Endothelial cell of umbilical vein (primary cell): ENCODE measurements at regions not wholly inside any gene's neighbourhood (a gene's known extent, or its start where the extent isn't known, plus 50 kb on each side); places are given as distances from the start of the nearest gene placed in this dataset.

ENCODE experiments used
- BruUV-seq: library from RNA; stranded (reverse); fragments of 400-500 nt; replicated peaks from 2 replicates; lab custom pipeline; 2021; lab: Mats Ljungman, UMichigan
- CTCF ChIA-PET: fragments of 300-600, 350-600 bp; sonication (Branson Sonifier 250); formaldehyde crosslinking; loops from one replicate; lab custom pipeline; 2021; ENCODE audit warnings: antibody characterized with exemption, inconsistent platforms; lab: Charles Lee
- POLR2A ChIA-PET: fragments of 300-600, 350-600 bp; sonication (Branson Sonifier 250); formaldehyde crosslinking; loops from one replicate; lab custom pipeline; 2021; ENCODE audit warnings: antibody characterized with exemption, inconsistent platforms; lab: Charles Lee
- DNase-seq: peaks from one replicate; pipeline ENCODE4 v3.0.0-alpha.2; 2011; ENCODE audit warnings: low read depth, low spot score
- FAIRE-seq: peaks from 2 replicates; lab custom pipeline; 2011; peaks lifted over from hg19 to GRCh38; lab: Jason Lieb, UNC
- H2AFZ ChIP-seq: 2 replicates; pipeline ENCODE4 v1.6.0; 2012; ENCODE audit warnings: low read depth, low read length, control low read depth, inconsistent platforms
- H3K27ac ChIP-seq: 2 replicates; pipeline ENCODE4 v1.5.1; 2011; ENCODE audit warnings: low read depth, mild to moderate bottlenecking, control low read depth, low read length, moderate library complexity; ENCODE audit not compliant: insufficient read depth
- H3K27me3 ChIP-seq, 2 experiments: 2 replicates each; pipeline versions ENCODE4 v1.6.0 to v1.6.1; 2011; ENCODE audit warnings: low read length in 2 of 2, mixed read lengths in 1 of 2; ENCODE audit not compliant: control insufficient read depth in 2 of 2, insufficient read depth in 2 of 2
- H3K36me3 ChIP-seq, 2 experiments: 2 replicates in 1 of 2; 3 replicates in 1 of 2; pipeline ENCODE4 v1.5.1; 2011; ENCODE audit warnings: low read length in 2 of 2, mild to moderate bottlenecking in 1 of 2, moderate library complexity in 1 of 2; ENCODE audit not compliant: control insufficient read depth in 2 of 2, insufficient read depth in 2 of 2; ENCODE audit errors: extremely low read depth in 1 of 2
- H3K4me1 ChIP-seq: 3 replicates; pipeline ENCODE4 v1.5.1; 2011; ENCODE audit warnings: mild to moderate bottlenecking, low read length; ENCODE audit not compliant: control insufficient read depth, insufficient read depth; ENCODE audit errors: extremely low read depth
- H3K4me2 ChIP-seq: 2 replicates; pipeline ENCODE4 v1.6.1; 2011; ENCODE audit warnings: low read length, control low read depth, mixed read lengths; ENCODE audit not compliant: insufficient read depth
- H3K4me3 ChIP-seq, 3 experiments: fragments of 200-600 bp in 1 of 3; sonication (generic), shearing (Covaris generic) in 1 of 3; replicated peaks in 1 of 3; 2 replicates each; pipeline ENCODE4 v1.5.1; 2011 to 2016; ENCODE audit warnings: control low read depth in 3 of 3, low read length in 3 of 3, mild to moderate bottlenecking in 2 of 3, inconsistent platforms in 1 of 3, low read depth in 1 of 3, moderate library complexity in 1 of 3; ENCODE audit not compliant: insufficient read depth in 1 of 3
- H3K79me2 ChIP-seq: 2 replicates; pipeline ENCODE4 v1.6.0; 2012; ENCODE audit warnings: low read length, inconsistent platforms; ENCODE audit not compliant: control insufficient read depth, insufficient read depth
- H3K9ac ChIP-seq: replicated peaks from 2 replicates; pipeline ENCODE3; 2011; ENCODE audit warnings: low read length, control low read depth; ENCODE audit not compliant: insufficient read depth; ENCODE audit errors: extremely low read depth
- H3K9me1 ChIP-seq: replicated peaks from 3 replicates; pipeline ENCODE4 v1.6.0; 2011; ENCODE audit warnings: mild to moderate bottlenecking, low read length; ENCODE audit not compliant: control insufficient read depth, insufficient read depth; ENCODE audit errors: extremely low read depth
- H3K9me3 ChIP-seq: replicated peaks from 2 replicates; pipeline ENCODE4 v1.5.1; 2012; ENCODE audit warnings: low read length, inconsistent platforms; ENCODE audit not compliant: control insufficient read depth, insufficient read depth
- H4K20me1 ChIP-seq: replicated peaks from 2 replicates; pipeline ENCODE3; 2011; ENCODE audit warnings: mild to moderate bottlenecking, low read length; ENCODE audit not compliant: control insufficient read depth, insufficient read depth; ENCODE audit errors: extremely low read depth
- EZH2 ChIP-seq: IDR thresholded peaks from 2 replicates; pipeline ENCODE4 v1.6.1; 2012; ENCODE audit warnings: borderline replicate concordance, low read depth, mild to moderate bottlenecking, moderate library complexity, low read length, inconsistent platforms; ENCODE audit not compliant: severe bottlenecking
- FOS ChIP-seq: IDR thresholded peaks from 2 replicates; pipeline ENCODE4 v1.6.1; 2011; ENCODE audit warnings: mild to moderate bottlenecking, low read length, moderate library complexity, borderline replicate concordance; ENCODE audit not compliant: insufficient read depth
- GATA2 ChIP-seq: IDR thresholded peaks from 2 replicates; pipeline ENCODE4 v1.7.0; 2011; ENCODE audit warnings: low read depth, mild to moderate bottlenecking, moderate library complexity, mixed read lengths, low read length; ENCODE audit not compliant: insufficient read length, insufficient read depth
- JUN ChIP-seq: IDR thresholded peaks from 2 replicates; pipeline ENCODE4 v1.6.1; 2011; ENCODE audit warnings: borderline replicate concordance, low read depth; ENCODE audit not compliant: insufficient read length, insufficient read depth
- MYC ChIP-seq: IDR thresholded peaks from one replicate; pipeline ENCODE4 v1.6.1; 2011; ENCODE audit warnings: mild to moderate bottlenecking, low read depth, low read length
- POLR2A ChIP-seq: IDR thresholded peaks from 2 replicates; pipeline ENCODE4 v1.6.1; 2012; ENCODE audit warnings: low read depth, mild to moderate bottlenecking, control low read depth, low read length
- POLR2AphosphoS5 ChIP-seq: IDR thresholded peaks from 2 replicates; pipeline ENCODE4 v1.6.1; 2012; ENCODE audit warnings: low read depth, mild to moderate bottlenecking, control low read depth, low read length, moderate library complexity; ENCODE audit not compliant: insufficient read depth
- dilution Hi-C: fragments of 300-500 bp; cut with MboI; formaldehyde crosslinking; loops from one replicate; pipeline ENCODE4 v1.15.0; 2019; ENCODE audit warnings: low sequenced_read_pairs; ENCODE audit not compliant: extremely low pct_ligation_motif_present
- intact Hi-C: fragments of 100-400 bp; cut with micrococcal nuclease; formaldehyde crosslinking; loops from one replicate; pipeline ENCODE4 v1.10.0; 2022
- TF ChIP-seq, protein P1 (sequence below), 2 donors: IDR thresholded peaks; 1 replicate in 1 of 2; 2 replicates in 1 of 2; pipeline ENCODE4 v1.5.1; 2011; ENCODE audit warnings: low read length in 2 of 2, mild to moderate bottlenecking in 2 of 2, moderate library complexity in 2 of 2, control low read depth in 1 of 2, inconsistent platforms in 1 of 2, low read depth in 1 of 2; ENCODE audit not compliant: insufficient read depth in 1 of 2; ENCODE audit errors: extremely low read depth in 1 of 2
- TF ChIP-seq, protein P2 (sequence below): IDR thresholded peaks from 2 replicates; pipeline ENCODE4 v1.6.1; 2011; ENCODE audit not compliant: insufficient read depth, insufficient read length

- Histone ChIP-seq H3K9me1 (no peaks in the 10 kb centered on the region), H3K4me1 (no peaks in the 10 kb centered on the region), H4K20me1 (no peaks in the 10 kb centered on the region), H2AFZ (no peak overlapping the region), H3K36me3 (no peaks in the 10 kb centered on the region), H3K9ac (no peak overlapping the region), H3K27ac (no peak overlapping the region), H3K79me2 (no peaks in the 10 kb centered on the region), H3K4me2 (no peak overlapping the region), H3K9me3 (peaks cover 4% of the 10 kb centered on the region), H3K4me3 (no peak overlapping the region), H3K27me3 (no peaks in the 10 kb centered on the region)
- FAIRE-seq (no peak), DNase-seq (no peak)
- BruUV-seq, result no TSS peak
- TF ChIP-seq POLR2AphosphoS5 (no peak), FOS (no peak), MYC (no peak), JUN (no peak), GATA2 (no peak), EZH2 (no peak), POLR2A (no peak)
- TF ChIP-seq, protein P1, sequence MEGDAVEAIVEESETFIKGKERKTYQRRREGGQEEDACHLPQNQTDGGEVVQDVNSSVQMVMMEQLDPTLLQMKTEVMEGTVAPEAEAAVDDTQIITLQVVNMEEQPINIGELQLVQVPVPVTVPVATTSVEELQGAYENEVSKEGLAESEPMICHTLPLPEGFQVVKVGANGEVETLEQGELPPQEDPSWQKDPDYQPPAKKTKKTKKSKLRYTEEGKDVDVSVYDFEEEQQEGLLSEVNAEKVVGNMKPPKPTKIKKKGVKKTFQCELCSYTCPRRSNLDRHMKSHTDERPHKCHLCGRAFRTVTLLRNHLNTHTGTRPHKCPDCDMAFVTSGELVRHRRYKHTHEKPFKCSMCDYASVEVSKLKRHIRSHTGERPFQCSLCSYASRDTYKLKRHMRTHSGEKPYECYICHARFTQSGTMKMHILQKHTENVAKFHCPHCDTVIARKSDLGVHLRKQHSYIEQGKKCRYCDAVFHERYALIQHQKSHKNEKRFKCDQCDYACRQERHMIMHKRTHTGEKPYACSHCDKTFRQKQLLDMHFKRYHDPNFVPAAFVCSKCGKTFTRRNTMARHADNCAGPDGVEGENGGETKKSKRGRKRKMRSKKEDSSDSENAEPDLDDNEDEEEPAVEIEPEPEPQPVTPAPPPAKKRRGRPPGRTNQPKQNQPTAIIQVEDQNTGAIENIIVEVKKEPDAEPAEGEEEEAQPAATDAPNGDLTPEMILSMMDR (IDR thresholded peaks at IDR 0.05; ENCODE audit: extremely low read depth in 1 of 2, insufficient read depth in 1 of 2, low read depth in 1 of 2, low read length in 2 of 2), result no peak
- TF ChIP-seq, protein P2, sequence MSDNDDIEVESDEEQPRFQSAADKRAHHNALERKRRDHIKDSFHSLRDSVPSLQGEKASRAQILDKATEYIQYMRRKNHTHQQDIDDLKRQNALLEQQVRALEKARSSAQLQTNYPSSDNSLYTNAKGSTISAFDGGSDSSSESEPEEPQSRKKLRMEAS, result no peak
- intact Hi-C loops, result no loop called here
- dilution Hi-C loops, result no loop called here
- POLR2A ChIA-PET, result no interaction called here
- CTCF ChIA-PET, result no interaction called here
Observed at GRCh38 chr10:107529350-107529749, 364.8 kb upstream of the SORCS1 start.
